SK-N-MC (cell line): ENCODE measurements at regions not wholly inside any gene's neighbourhood (a gene's known extent, or its start where the extent isn't known, plus 50 kb on each side); places are given as distances from the start of the nearest gene placed in this dataset.

Source experiments
- EZH2 ChIP-seq: fragments of 200-600 bp; sonication (generic); IDR thresholded peaks from one replicate; pipeline ENCODE4 v1.6.1; 2017; ENCODE audit warnings: antibody characterized with exemption
- POLR2AphosphoS5 ChIP-seq: IDR thresholded peaks from 2 replicates; pipeline ENCODE4 v1.6.1; 2012; ENCODE audit warnings: mild to moderate bottlenecking, low read depth, low read length, borderline replicate concordance

- no peak for TF ChIP-seq POLR2AphosphoS5
- TF ChIP-seq EZH2, result no peak
Measured at GRCh38 chr3:189516039-189516438, 115.2 kb upstream of the TP63 start.
